GM23338 (cell line): ENCODE measurements at regions not wholly inside any gene's neighbourhood (a gene's known extent, or its start where the extent isn't known, plus 50 kb on each side); places are given as distances from the start of the nearest gene placed in this dataset.

ENCODE experiments used
- CREB1 ChIP-seq: fragments of 250-450 bp; sonication (Bioruptor Pico); IDR thresholded peaks from 2 replicates; pipeline ENCODE4 v1.5.0; 2020; ENCODE audit warnings: low read depth, mild to moderate bottlenecking, moderate library complexity
- CTCF ChIP-seq, 2 experiments: fragments of 200-600 bp in 1 of 2; sonication (generic) in 1 of 2; conservative IDR thresholded peaks; 2 replicates each; pipeline versions ENCODE4 v1.5.1 to v1.6.1; 2016 to 2017; ENCODE audit warnings: antibody characterized with exemption in 2 of 2, low read depth in 2 of 2, mild to moderate bottlenecking in 2 of 2, moderate library complexity in 1 of 2
- ETS1 ChIP-seq: IDR thresholded peaks from 2 replicates; pipeline ENCODE4 v1.6.1; 2016; ENCODE audit warnings: antibody characterized with exemption
- EZH2 ChIP-seq: fragments of 200-600 bp; sonication (generic); IDR thresholded peaks from one replicate; pipeline ENCODE4 v1.8.0; 2017; ENCODE audit warnings: antibody characterized with exemption, mild to moderate bottlenecking, low read depth; ENCODE audit not compliant: unreplicated experiment
- EZH2phosphoT487 ChIP-seq: fragments of 200-600 bp; sonication (generic); IDR thresholded peaks from one replicate; pipeline ENCODE4 v1.8.1; 2018; ENCODE audit warnings: antibody characterized with exemption; ENCODE audit not compliant: unreplicated experiment
- JUNB ChIP-seq: IDR thresholded peaks from one replicate; pipeline ENCODE4 v1.6.1; 2016; ENCODE audit warnings: antibody characterized with exemption; ENCODE audit not compliant: unreplicated experiment
- NANOG ChIP-seq: IDR thresholded peaks from 2 replicates; pipeline ENCODE4 v1.6.1; 2016; ENCODE audit warnings: antibody characterized with exemption, borderline replicate concordance
- POLR2AphosphoS5 ChIP-seq: IDR thresholded peaks from 2 replicates; pipeline ENCODE4 v1.6.1; 2016; ENCODE audit warnings: antibody characterized with exemption, low read depth
- STAT1 ChIP-seq: IDR thresholded peaks from one replicate; pipeline ENCODE4 v1.6.1; 2016; ENCODE audit warnings: antibody characterized with exemption; ENCODE audit not compliant: unreplicated experiment
- ZNF114 ChIP-seq: fragments of 250-450 bp; sonication (Bioruptor Pico); IDR thresholded peaks from 2 replicates; pipeline ENCODE4 v1.5.0; 2020; ENCODE audit warnings: mild to moderate bottlenecking, moderate library complexity
- ZNF331 ChIP-seq: fragments of 250-450 bp; sonication (Bioruptor Pico); IDR thresholded peaks from 2 replicates; pipeline ENCODE4 v1.5.0; 2020; ENCODE audit warnings: low read depth, mild to moderate bottlenecking, moderate library complexity
- TF ChIP-seq, protein P1 (sequence below): IDR thresholded peaks from one replicate; pipeline ENCODE4 v1.6.1; 2018; ENCODE audit warnings: antibody characterized with exemption; ENCODE audit not compliant: unreplicated experiment
- TF ChIP-seq, protein P2 (sequence below): fragments of 250-450 bp; sonication (Bioruptor Pico); IDR thresholded peaks from 2 replicates; pipeline ENCODE4 v1.5.0; 2020; ENCODE audit warnings: mild to moderate bottlenecking, moderate library complexity

DNA sequence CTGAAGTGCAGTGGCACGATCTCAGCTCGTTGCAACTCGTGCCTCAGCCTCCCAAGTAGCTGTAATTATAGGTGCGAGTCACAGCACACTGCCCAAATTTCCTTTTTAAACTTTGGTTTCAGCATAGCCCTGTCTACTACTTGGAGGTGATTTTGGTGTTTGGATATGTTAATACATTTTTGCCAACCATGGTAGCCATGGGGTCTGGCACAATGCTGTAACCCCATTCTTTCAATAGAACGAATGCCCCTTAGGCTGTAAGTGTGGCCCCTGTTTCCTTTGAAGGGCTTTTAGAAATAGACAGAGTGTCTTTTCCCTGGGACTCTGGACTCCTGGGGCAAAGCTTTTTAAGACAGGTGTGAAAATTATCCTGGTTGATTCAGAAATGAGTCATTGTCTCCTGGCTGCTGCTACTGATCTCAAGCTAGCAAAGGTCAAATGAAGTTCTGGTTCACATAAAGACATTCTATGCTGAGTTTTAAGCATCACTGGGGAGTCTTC is 141.1 kb upstream of the RUNX1 start:
- no peak for TF ChIP-seq CTCF (conservative IDR thresholded peaks at IDR 0.05; ENCODE audit: low read depth in 2 of 2)
- no peak for TF ChIP-seq EZH2phosphoT487
- no peak for TF ChIP-seq POLR2AphosphoS5
- TF ChIP-seq, protein P1, sequence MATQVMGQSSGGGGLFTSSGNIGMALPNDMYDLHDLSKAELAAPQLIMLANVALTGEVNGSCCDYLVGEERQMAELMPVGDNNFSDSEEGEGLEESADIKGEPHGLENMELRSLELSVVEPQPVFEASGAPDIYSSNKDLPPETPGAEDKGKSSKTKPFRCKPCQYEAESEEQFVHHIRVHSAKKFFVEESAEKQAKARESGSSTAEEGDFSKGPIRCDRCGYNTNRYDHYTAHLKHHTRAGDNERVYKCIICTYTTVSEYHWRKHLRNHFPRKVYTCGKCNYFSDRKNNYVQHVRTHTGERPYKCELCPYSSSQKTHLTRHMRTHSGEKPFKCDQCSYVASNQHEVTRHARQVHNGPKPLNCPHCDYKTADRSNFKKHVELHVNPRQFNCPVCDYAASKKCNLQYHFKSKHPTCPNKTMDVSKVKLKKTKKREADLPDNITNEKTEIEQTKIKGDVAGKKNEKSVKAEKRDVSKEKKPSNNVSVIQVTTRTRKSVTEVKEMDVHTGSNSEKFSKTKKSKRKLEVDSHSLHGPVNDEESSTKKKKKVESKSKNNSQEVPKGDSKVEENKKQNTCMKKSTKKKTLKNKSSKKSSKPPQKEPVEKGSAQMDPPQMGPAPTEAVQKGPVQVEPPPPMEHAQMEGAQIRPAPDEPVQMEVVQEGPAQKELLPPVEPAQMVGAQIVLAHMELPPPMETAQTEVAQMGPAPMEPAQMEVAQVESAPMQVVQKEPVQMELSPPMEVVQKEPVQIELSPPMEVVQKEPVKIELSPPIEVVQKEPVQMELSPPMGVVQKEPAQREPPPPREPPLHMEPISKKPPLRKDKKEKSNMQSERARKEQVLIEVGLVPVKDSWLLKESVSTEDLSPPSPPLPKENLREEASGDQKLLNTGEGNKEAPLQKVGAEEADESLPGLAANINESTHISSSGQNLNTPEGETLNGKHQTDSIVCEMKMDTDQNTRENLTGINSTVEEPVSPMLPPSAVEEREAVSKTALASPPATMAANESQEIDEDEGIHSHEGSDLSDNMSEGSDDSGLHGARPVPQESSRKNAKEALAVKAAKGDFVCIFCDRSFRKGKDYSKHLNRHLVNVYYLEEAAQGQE, result no peak
- TF ChIP-seq EZH2, result no peak
- no peak for TF ChIP-seq ETS1
- TF ChIP-seq NANOG, result no peak
- no peak for TF ChIP-seq CREB1
- no peak for TF ChIP-seq ZNF331
- TF ChIP-seq JUNB, result no peak
- TF ChIP-seq STAT1, result no peak
- TF ChIP-seq ZNF114 (CRISPR knock-in tag), result no peak
- TF ChIP-seq, protein P2, sequence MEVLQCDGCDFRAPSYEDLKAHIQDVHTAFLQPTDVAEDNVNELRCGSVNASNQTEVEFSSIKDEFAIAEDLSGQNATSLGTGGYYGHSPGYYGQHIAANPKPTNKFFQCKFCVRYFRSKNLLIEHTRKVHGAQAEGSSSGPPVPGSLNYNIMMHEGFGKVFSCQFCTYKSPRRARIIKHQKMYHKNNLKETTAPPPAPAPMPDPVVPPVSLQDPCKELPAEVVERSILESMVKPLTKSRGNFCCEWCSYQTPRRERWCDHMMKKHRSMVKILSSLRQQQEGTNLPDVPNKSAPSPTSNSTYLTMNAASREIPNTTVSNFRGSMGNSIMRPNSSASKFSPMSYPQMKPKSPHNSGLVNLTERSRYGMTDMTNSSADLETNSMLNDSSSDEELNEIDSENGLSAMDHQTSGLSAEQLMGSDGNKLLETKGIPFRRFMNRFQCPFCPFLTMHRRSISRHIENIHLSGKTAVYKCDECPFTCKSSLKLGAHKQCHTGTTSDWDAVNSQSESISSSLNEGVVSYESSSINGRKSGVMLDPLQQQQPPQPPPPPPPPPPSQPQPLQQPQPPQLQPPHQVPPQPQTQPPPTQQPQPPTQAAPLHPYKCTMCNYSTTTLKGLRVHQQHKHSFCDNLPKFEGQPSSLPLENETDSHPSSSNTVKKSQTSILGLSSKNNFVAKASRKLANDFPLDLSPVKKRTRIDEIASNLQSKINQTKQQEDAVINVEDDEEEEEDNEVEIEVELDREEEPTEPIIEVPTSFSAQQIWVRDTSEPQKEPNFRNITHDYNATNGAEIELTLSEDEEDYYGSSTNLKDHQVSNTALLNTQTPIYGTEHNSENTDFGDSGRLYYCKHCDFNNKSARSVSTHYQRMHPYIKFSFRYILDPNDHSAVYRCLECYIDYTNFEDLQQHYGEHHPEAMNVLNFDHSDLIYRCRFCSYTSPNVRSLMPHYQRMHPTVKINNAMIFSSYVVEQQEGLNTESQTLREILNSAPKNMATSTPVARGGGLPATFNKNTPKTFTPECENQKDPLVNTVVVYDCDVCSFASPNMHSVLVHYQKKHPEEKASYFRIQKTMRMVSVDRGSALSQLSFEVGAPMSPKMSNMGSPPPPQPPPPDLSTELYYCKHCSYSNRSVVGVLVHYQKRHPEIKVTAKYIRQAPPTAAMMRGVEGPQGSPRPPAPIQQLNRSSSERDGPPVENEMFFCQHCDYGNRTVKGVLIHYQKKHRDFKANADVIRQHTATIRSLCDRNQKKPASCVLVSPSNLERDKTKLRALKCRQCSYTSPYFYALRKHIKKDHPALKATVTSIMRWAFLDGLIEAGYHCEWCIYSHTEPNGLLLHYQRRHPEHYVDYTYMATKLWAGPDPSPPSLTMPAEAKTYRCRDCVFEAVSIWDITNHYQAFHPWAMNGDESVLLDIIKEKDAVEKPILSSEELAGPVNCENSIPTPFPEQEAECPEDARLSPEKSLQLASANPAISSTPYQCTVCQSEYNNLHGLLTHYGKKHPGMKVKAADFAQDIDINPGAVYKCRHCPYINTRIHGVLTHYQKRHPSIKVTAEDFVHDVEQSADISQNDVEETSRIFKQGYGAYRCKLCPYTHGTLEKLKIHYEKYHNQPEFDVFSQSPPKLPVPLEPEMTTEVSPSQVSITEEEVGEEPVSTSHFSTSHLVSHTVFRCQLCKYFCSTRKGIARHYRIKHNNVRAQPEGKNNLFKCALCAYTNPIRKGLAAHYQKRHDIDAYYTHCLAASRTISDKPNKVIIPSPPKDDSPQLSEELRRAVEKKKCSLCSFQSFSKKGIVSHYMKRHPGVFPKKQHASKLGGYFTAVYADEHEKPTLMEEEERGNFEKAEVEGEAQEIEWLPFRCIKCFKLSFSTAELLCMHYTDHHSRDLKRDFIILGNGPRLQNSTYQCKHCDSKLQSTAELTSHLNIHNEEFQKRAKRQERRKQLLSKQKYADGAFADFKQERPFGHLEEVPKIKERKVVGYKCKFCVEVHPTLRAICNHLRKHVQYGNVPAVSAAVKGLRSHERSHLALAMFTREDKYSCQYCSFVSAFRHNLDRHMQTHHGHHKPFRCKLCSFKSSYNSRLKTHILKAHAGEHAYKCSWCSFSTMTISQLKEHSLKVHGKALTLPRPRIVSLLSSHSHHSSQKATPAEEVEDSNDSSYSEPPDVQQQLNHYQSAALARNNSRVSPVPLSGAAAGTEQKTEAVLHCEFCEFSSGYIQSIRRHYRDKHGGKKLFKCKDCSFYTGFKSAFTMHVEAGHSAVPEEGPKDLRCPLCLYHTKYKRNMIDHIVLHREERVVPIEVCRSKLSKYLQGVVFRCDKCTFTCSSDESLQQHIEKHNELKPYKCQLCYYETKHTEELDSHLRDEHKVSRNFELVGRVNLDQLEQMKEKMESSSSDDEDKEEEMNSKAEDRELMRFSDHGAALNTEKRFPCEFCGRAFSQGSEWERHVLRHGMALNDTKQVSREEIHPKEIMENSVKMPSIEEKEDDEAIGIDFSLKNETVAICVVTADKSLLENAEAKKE (CRISPR knock-in tag), result no peak
